ENCODE measurements at regions not wholly inside any gene's neighbourhood (a gene's known extent, or its start where the extent isn't known, plus 50 kb on each side); places are given as distances from the start of the nearest gene placed in this dataset.

DNA sequence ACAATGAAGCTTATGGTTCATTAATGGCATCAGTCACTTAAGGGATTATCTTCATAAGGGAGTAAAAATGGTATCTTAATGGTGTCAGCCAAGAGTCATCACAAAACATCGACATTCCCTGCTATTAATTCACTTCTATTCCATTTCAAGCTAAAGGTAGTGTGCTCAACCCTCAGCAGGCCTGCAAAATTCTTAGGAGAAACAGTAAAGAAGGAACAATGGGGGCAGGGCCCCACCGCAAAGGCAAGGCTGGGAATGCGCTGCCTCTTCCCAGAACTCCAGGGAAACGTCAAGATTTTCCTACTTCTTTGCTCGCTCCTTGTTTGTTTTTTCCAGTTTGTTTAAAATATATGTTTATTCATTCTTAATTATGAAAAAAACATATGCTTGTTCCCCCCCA lies 187.3 kb upstream of the TSC22D2 start:
- H3K4me1 ChIP-seq (ENCODE audit: insufficient read depth, low read length), result 0 out of 2 replicates have a peak, but pooled peaks cover 3% of the 10 kb centered on the region
- TF ChIP-seq, protein P1, sequence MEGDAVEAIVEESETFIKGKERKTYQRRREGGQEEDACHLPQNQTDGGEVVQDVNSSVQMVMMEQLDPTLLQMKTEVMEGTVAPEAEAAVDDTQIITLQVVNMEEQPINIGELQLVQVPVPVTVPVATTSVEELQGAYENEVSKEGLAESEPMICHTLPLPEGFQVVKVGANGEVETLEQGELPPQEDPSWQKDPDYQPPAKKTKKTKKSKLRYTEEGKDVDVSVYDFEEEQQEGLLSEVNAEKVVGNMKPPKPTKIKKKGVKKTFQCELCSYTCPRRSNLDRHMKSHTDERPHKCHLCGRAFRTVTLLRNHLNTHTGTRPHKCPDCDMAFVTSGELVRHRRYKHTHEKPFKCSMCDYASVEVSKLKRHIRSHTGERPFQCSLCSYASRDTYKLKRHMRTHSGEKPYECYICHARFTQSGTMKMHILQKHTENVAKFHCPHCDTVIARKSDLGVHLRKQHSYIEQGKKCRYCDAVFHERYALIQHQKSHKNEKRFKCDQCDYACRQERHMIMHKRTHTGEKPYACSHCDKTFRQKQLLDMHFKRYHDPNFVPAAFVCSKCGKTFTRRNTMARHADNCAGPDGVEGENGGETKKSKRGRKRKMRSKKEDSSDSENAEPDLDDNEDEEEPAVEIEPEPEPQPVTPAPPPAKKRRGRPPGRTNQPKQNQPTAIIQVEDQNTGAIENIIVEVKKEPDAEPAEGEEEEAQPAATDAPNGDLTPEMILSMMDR (conservative IDR thresholded peaks at IDR 0.05; ENCODE audit: low read depth, low read length), result no peak
- TF ChIP-seq EZH2phosphoT487 (IDR thresholded peaks at IDR 0.05; ENCODE audit: borderline replicate concordance, low read length), result no peak
- no peak for TF ChIP-seq EZH2 (IDR thresholded peaks at IDR 0.05; ENCODE audit: low read length, unreplicated experiment)
- DNase-seq (no peak), ATAC-seq (peak; percentile 22; the same call in 1 of the 2 replicates)
- H3K27me3 ChIP-seq (ENCODE audit: low read length), result no peaks in the 10 kb centered on the region
- H3K9ac ChIP-seq (ENCODE audit: low read length), result peak overlapping the region; percentile 5; the same call in 1 of the 2 replicates
- no peaks in the 10 kb centered on the region for H3K36me3 ChIP-seq (ENCODE audit: low read depth, low read length)
- H3K79me2 ChIP-seq (ENCODE audit: low read length), result no peaks in the 10 kb centered on the region
- no peak overlapping the region for H3K27ac ChIP-seq (ENCODE audit: low read length)
- ChIA-PET POLR2A (ENCODE audit: unreplicated experiment) (no interaction called here), CTCF (interaction anchor here (0.6 to 1.0 kb wide), 3 partner anchors 127 to 285 kb away, joined by 3 to 4 read pairs (median 3); no protein-coding TSS in a partner anchor)
- H3K4me2 ChIP-seq (ENCODE audit: low read length), result peak overlapping the region; percentile 70
- no peaks in the 10 kb centered on the region for H3K9me2 ChIP-seq (replicated peaks; ENCODE audit: low read length)
- H3K4me3 ChIP-seq (ENCODE audit: low read length), result peak overlapping the region; percentile 44; the same call in 1 of the 2 replicates
- peak overlapping the region; percentile 70; the same call in 1 of the 2 replicates for H2AFZ ChIP-seq (ENCODE audit: low read length)
- H3F3A ChIP-seq (ENCODE audit: low read length, unreplicated experiment), result no peaks in the 10 kb centered on the region
- intact Hi-C loops (cut with micrococcal nuclease), result loop anchor here (1.0 to 2.0 kb wide), 3 partner anchors 36 to 284 kb away; no protein-coding TSS in a partner anchor
- no peaks in the 10 kb centered on the region for H3K9me3 ChIP-seq (ENCODE audit: low read length)
- no peaks in the 10 kb centered on the region for H4K20me1 ChIP-seq (ENCODE audit: low read length)
- no TSS peak for BruUV-seq (replicated peaks)

DNA sequence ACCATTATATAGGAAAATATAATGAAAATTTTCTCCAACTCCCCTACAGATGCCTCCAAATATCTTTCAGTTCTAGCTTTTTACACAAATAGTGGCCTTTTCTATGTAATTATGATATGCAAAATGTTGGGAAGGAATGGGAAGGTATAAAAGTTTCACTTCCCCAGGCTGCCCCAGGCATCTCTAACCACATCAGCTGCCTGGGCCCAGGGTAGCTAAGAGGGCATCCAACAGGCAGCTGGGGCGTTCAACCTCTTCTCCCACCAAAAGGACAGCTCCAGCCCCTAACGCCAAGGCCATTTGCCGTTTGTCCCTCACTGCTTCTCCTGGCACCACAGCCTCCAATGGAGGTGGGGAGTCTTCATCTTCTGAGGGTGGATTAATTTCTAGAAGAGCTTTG lies 188.1 kb upstream of the TSC22D2 start:
- no peak for TF ChIP-seq EZH2phosphoT487 (IDR thresholded peaks at IDR 0.05; ENCODE audit: borderline replicate concordance, low read length)
- TF ChIP-seq, protein P1 (conservative IDR thresholded peaks at IDR 0.05; ENCODE audit: low read depth, low read length), result no peak
- TF ChIP-seq EZH2 (IDR thresholded peaks at IDR 0.05; ENCODE audit: low read length, unreplicated experiment), result no peak

DNA sequence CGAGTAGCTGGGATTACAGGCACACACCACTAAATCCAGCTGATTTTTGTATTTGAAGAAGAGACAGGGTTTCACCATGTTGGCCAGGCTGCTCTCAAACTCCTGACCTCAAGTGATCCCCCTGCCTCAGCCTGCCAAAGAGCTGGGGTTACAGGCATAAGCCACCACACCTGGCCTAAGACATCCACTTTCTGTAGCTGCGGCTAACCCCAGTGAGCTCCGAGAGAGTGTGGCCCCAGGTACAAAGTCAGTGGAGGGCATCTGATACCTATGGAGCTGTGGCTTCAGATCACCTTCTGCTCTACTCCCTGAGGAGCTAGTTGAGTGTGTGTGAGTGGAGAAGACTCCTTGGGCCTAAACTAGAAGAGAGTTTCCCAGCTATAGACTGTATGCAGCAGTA lies 189.3 kb upstream of the TSC22D2 start:
- no peaks in the 10 kb centered on the region for H3F3A ChIP-seq (ENCODE audit: low read length, unreplicated experiment)
- H3K4me3 ChIP-seq (ENCODE audit: low read length), result no peak overlapping the region
- H3K9me2 ChIP-seq (replicated peaks; ENCODE audit: low read length), result no peaks in the 10 kb centered on the region
- H3K36me3 ChIP-seq (ENCODE audit: low read depth, low read length), result no peaks in the 10 kb centered on the region
- no peak overlapping the region for H3K27ac ChIP-seq (ENCODE audit: low read length)
- BruUV-seq (replicated peaks), result no TSS peak
- H3K4me1 ChIP-seq (ENCODE audit: insufficient read depth, low read length), result 0 out of 2 replicates have a peak, but pooled peaks cover 3% of the 10 kb centered on the region
- POLR2A ChIA-PET (ENCODE audit: unreplicated experiment), result no interaction called here
- ATAC-seq, result no peak
- H2AFZ ChIP-seq (ENCODE audit: low read length), result no peak overlapping the region
- H3K9me3 ChIP-seq (ENCODE audit: low read length), result no peaks in the 10 kb centered on the region
- intact Hi-C loops (cut with micrococcal nuclease), result no loop called here
- no peaks in the 10 kb centered on the region for H3K79me2 ChIP-seq (ENCODE audit: low read length)
- no peaks in the 10 kb centered on the region for H4K20me1 ChIP-seq (ENCODE audit: low read length)
- H3K9ac ChIP-seq (ENCODE audit: low read length), result no peak overlapping the region
- CTCF ChIA-PET, result no interaction called here
- TF ChIP-seq EZH2phosphoT487 (IDR thresholded peaks at IDR 0.05; ENCODE audit: borderline replicate concordance, low read length) (no peak), EZH2 (IDR thresholded peaks at IDR 0.05; ENCODE audit: low read length, unreplicated experiment) (no peak)
- TF ChIP-seq, protein P1 (conservative IDR thresholded peaks at IDR 0.05; ENCODE audit: low read depth, low read length), result no peak
- no peak overlapping the region for H3K4me2 ChIP-seq (ENCODE audit: low read length)
- no peak for DNase-seq
- no peaks in the 10 kb centered on the region for H3K27me3 ChIP-seq (ENCODE audit: low read length)

More for the DNA sequence above, 188.1 kb upstream of the TSC22D2 start:
- no peaks in the 10 kb centered on the region for H3K9me2 ChIP-seq (replicated peaks; ENCODE audit: low read length)
- no peaks in the 10 kb centered on the region for H3K79me2 ChIP-seq (ENCODE audit: low read length)
- no peak overlapping the region for H3K27ac ChIP-seq (ENCODE audit: low read length)
- H3K4me1 ChIP-seq (ENCODE audit: insufficient read depth, low read length), result 0 out of 2 replicates have a peak, but pooled peaks cover 3% of the 10 kb centered on the region
- BruUV-seq (replicated peaks), result no TSS peak
- intact Hi-C loops (cut with micrococcal nuclease), result loop anchor here (2.0 kb wide), 1 partner anchor 35 kb away; no protein-coding TSS in a partner anchor
- H3F3A ChIP-seq (ENCODE audit: low read length, unreplicated experiment), result no peaks in the 10 kb centered on the region
- ChIA-PET POLR2A (ENCODE audit: unreplicated experiment) (no interaction called here), CTCF (interaction anchor here (0.6 to 1.0 kb wide), 3 partner anchors 126 to 284 kb away, joined by 3 to 4 read pairs (median 3); no protein-coding TSS in a partner anchor)
- H3K27me3 ChIP-seq (ENCODE audit: low read length), result no peaks in the 10 kb centered on the region
- H3K9me3 ChIP-seq (ENCODE audit: low read length), result no peaks in the 10 kb centered on the region
- H3K4me3 ChIP-seq (ENCODE audit: low read length), result no peak overlapping the region
- no peaks in the 10 kb centered on the region for H3K36me3 ChIP-seq (ENCODE audit: low read depth, low read length)
- ATAC-seq (no peak), DNase-seq (no peak)
- H2AFZ ChIP-seq (ENCODE audit: low read length), result no peak overlapping the region
- no peaks in the 10 kb centered on the region for H4K20me1 ChIP-seq (ENCODE audit: low read length)
- no peak overlapping the region for H3K9ac ChIP-seq (ENCODE audit: low read length)
- no peak overlapping the region for H3K4me2 ChIP-seq (ENCODE audit: low read length)
